Prostate gland (tissue), 2 donors: ENCODE measurements at regions not wholly inside any gene's neighbourhood (a gene's known extent, or its start where the extent isn't known, plus 50 kb on each side); places are given as distances from the start of the nearest gene placed in this dataset.

Experiments used
- DNase-seq: peaks from one replicate; pipeline ENCODE4 v3.0.0-alpha.2; 2019; ENCODE audit warnings: low spot score
- H3K27ac ChIP-seq, 2 donors: fragments of 200-600 bp; sonication (generic); 2 replicates each; pipeline ENCODE4 v1.5.1; 2017 to 2019
- H3K27me3 ChIP-seq: fragments of 200-600 bp; sonication (generic); replicated peaks from 2 replicates; pipeline ENCODE4 v1.5.1; 2019; ENCODE audit not compliant: insufficient read depth
- H3K36me3 ChIP-seq, 2 donors: fragments of 200-600 bp; sonication (generic); 1 replicate in 1 of 2; 2 replicates in 1 of 2; pipeline versions ENCODE4 v1.5.1 to v1.8.1; 2017 to 2019
- H3K4me1 ChIP-seq: fragments of 200-600 bp; sonication (generic); replicated peaks from 2 replicates; pipeline ENCODE4 v1.5.1; 2019
- H3K4me3 ChIP-seq, 2 donors: fragments of 200-600 bp; sonication (generic); 2 replicates each; pipeline ENCODE4 v1.5.1; 2017 to 2019
- H3K9me3 ChIP-seq: fragments of 200-600 bp; sonication (generic); 2 replicates; pipeline ENCODE4 v1.5.1; 2017
- CTCF ChIP-seq, 4 experiments: fragments of 200-600 bp in 2 of 4; fragments of 450-650 bp in 2 of 4; sonication (generic) in 2 of 4; IDR thresholded peaks; 1 replicate in 3 of 4; 2 replicates in 1 of 4; pipeline ENCODE4 v1.5.1; 2016 to 2019; ENCODE audit warnings: antibody characterized with exemption in 4 of 4, mild to moderate bottlenecking in 2 of 4, moderate library complexity in 2 of 4
- POLR2A ChIP-seq: fragments of 450-650 bp; IDR thresholded peaks from one replicate; pipeline ENCODE4 v1.6.1; 2016; ENCODE audit warnings: antibody characterized with exemption, mild to moderate bottlenecking
- POLR2AphosphoS5 ChIP-seq: sonication (generic); formaldehyde crosslinking; IDR thresholded peaks from one replicate; pipeline ENCODE4 v1.6.1; 2017; ENCODE audit warnings: antibody characterized with exemption
- WGBS: methylation state at CpG from one replicate; pipeline ENCODE4 v1.1.5; 2018; 5-methylcytosine and 5-hydroxymethylcytosine counted together
- intact Hi-C: fragments of 100-400 bp; cut with DNase I; formaldehyde crosslinking; loops from one replicate; pipeline ENCODE4 v1.14.2; 2022

GRCh38 chr21:22791376-22791775 lies 1793.2 kb downstream of the NCAM2 start:
- DNase-seq: no peak
- H3K27me3 ChIP-seq: no peaks in the 10 kb centered on the region
- H3K9me3 ChIP-seq: no peaks in the 10 kb centered on the region
- no peak overlapping the region for H3K4me3 ChIP-seq
- TF ChIP-seq POLR2A (no peak), POLR2AphosphoS5 (no peak), CTCF (IDR thresholded peaks at IDR 0.05) (no peak)
- intact Hi-C loops: loop anchor here (5.0 to 10.0 kb wide), 2 partner anchors 1627 to 1794 kb away; partner anchors contain the start of gene NCAM2
- no peaks in the 10 kb centered on the region for H3K36me3 ChIP-seq
- H3K4me1 ChIP-seq: no peaks in the 10 kb centered on the region
- WGBS: 72% methylated on average over 2 of the region's 2 CpGs
- no peak overlapping the region for H3K27ac ChIP-seq

- TF ChIP-seq POLR2AphosphoS5 (no peak), CTCF (IDR thresholded peaks at IDR 0.05) (peak; percentile 22 to 84 (median 56)), POLR2A (no peak)
- intact Hi-C loops: loop anchor here (5.0 to 10.0 kb wide), 2 partner anchors 1627 to 1795 kb away; partner anchors contain the start of gene NCAM2
- no peaks in the 10 kb centered on the region for H3K36me3 ChIP-seq
- DNase-seq: peak; percentile 9
- no peaks in the 10 kb centered on the region for H3K27me3 ChIP-seq
- no peaks in the 10 kb centered on the region for H3K4me1 ChIP-seq
- H3K9me3 ChIP-seq: no peaks in the 10 kb centered on the region
- no peak overlapping the region for H3K27ac ChIP-seq
- no peak overlapping the region for H3K4me3 ChIP-seq
- WGBS: 2% methylated on average over 3 of the region's 3 CpGs
Observed at GRCh38 chr21:22791986-22792560, 1793.9 kb downstream of the NCAM2 start.

- H3K27me3 ChIP-seq: no peaks in the 10 kb centered on the region
- H3K36me3 ChIP-seq: no peaks in the 10 kb centered on the region
- no peak overlapping the region for H3K27ac ChIP-seq
- 77% methylated on average over 2 of the region's 2 CpGs for WGBS
- intact Hi-C loops: loop anchor here (10.0 kb wide), 1 partner anchor 1630 kb away; no protein-coding TSS in a partner anchor
- H3K9me3 ChIP-seq: no peaks in the 10 kb centered on the region
- no peak overlapping the region for H3K4me3 ChIP-seq
- no peaks in the 10 kb centered on the region for H3K4me1 ChIP-seq
- no peak for DNase-seq
- TF ChIP-seq POLR2AphosphoS5 (no peak), CTCF (IDR thresholded peaks at IDR 0.05) (no peak), POLR2A (no peak)
Observed at GRCh38 chr21:22795091-22795490, 1796.9 kb downstream of the NCAM2 start.

DNA sequence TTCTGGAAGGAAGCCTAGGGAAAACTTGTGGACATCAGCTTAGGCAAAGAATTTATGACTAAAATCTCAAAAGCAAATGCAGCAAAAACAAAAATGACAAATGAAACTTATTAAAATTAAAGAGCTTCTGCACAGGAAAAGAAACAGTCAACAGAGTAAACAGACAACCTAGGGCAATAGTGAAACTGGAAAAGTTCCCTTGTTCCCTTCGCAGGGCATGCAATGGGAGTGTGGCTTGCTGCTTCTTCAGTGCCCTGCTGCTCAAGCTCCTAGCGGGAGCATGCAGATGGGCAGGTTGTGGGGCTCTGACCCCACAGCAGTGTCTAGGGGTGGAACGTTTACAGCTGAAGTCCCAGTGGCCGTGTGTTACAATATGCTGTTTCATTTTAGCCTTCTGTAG lies 1797.4 kb downstream of the NCAM2 start:
- intact Hi-C loops: loop anchor here (10.0 kb wide), 1 partner anchor 1631 kb away; no protein-coding TSS in a partner anchor

DNA sequence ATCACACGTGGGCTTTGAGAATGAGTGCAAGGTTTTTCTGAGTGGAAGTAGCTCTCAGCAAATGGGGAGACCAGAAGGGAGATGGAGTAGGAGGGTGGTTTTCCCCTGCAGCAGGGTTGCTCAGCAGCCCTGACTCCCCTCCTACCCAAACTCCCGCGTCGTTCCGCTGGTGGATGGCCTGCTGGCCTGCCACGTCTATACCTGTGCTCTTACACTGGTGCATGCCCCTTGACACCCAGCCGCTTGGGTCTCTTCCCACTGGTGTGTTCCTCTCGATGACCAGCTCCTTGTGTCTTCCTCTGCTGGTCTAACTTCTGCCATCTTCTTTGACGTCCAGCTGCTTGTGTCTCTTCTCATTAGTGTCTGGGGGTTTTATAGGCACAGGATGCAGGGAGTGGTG lies 1797.9 kb downstream of the NCAM2 start:
- Histone ChIP-seq H3K27ac (no peak overlapping the region), H3K27me3 (no peaks in the 10 kb centered on the region), H3K36me3 (no peaks in the 10 kb centered on the region), H3K4me1 (no peaks in the 10 kb centered on the region), H3K9me3 (no peaks in the 10 kb centered on the region), H3K4me3 (no peak overlapping the region)
- DNase-seq: no peak
- WGBS: 86% methylated on average over 9 of the region's 9 CpGs
- TF ChIP-seq POLR2AphosphoS5 (no peak), POLR2A (no peak), CTCF (IDR thresholded peaks at IDR 0.05) (no peak)
- intact Hi-C loops: loop anchor here (10.0 kb wide), 1 partner anchor 1631 kb away; no protein-coding TSS in a partner anchor

More for the DNA sequence above, 1797.4 kb downstream of the NCAM2 start:
- Histone ChIP-seq H3K36me3 (no peaks in the 10 kb centered on the region), H3K9me3 (no peaks in the 10 kb centered on the region), H3K27ac (no peak overlapping the region), H3K27me3 (no peaks in the 10 kb centered on the region), H3K4me3 (no peak overlapping the region), H3K4me1 (no peaks in the 10 kb centered on the region)
- no peak for DNase-seq
- 38% methylated on average over 4 of the region's 4 CpGs for WGBS
- no peak for TF ChIP-seq POLR2A
